Naive thymus-derived CD8-positive, alpha-beta T cell (primary cell): ENCODE measurements at regions not wholly inside any gene's neighbourhood (a gene's known extent, or its start where the extent isn't known, plus 50 kb on each side); places are given as distances from the start of the nearest gene placed in this dataset.
"Not testable (repeated sequence)": the region's sequence is repeated elsewhere in the genome, so short reads cannot be mapped to it uniquely, and the experiment has no call there.

ENCODE experiments used
- ATAC-seq, 2 donors: fragments of 150-1000 bp; cut with Tn5 transposase in 1 of 2; sonication (Bioruptor Pico), chemical (Tn5 transposase) in 1 of 2; 1 replicate in 1 of 2; 2 replicates in 1 of 2; pipeline ENCODE4 v1.10.0; 2021; ENCODE audit warnings: mild to moderate bottlenecking in 2 of 2, moderate library complexity in 2 of 2
- POLR2A ChIA-PET: fragments of 350-600 bp; sonication (Branson Sonifier 250); formaldehyde crosslinking; loops from one replicate; lab custom pipeline; 2021; ENCODE audit warnings: antibody characterized with exemption; lab: Charles Lee
- DNase-seq, 10 donors: peaks; one replicate each; pipeline versions ENCODE4 v3.0.0 to v3.0.0-alpha.2; 2020 to 2022
- H3K27ac Mint-ChIP-seq, 10 donors: one replicate each; pipeline ENCODE4 v1.8.0; 2020 to 2022; ENCODE audit warnings: mild to moderate bottlenecking in 10 of 10, mixed read lengths in 10 of 10, moderate library complexity in 4 of 10, inconsistent platforms in 1 of 10
- H3K27me3 Mint-ChIP-seq, 5 donors: one replicate each; pipeline ENCODE4 v1.8.0; 2021 to 2022; ENCODE audit warnings: mixed read lengths in 5 of 5
- H3K36me3 Mint-ChIP-seq, 3 donors: one replicate each; pipeline ENCODE4 v1.8.0; 2020 to 2022; ENCODE audit warnings: mixed read lengths in 3 of 3, mild to moderate bottlenecking in 2 of 3, inconsistent platforms in 1 of 3
- H3K4me1 Mint-ChIP-seq, 4 donors: one replicate each; pipeline ENCODE4 v1.8.0; 2021 to 2022; ENCODE audit warnings: mixed read lengths in 4 of 4
- H3K4me3 Mint-ChIP-seq, 10 donors: one replicate each; pipeline ENCODE4 v1.8.0; 2020 to 2022; ENCODE audit warnings: mild to moderate bottlenecking in 10 of 10, mixed read lengths in 10 of 10, moderate library complexity in 6 of 10, inconsistent platforms in 1 of 10
- H3K9me3 Mint-ChIP-seq, 9 donors: one replicate each; pipeline ENCODE4 v1.8.0; 2020 to 2022; ENCODE audit warnings: mixed read lengths in 9 of 9, mild to moderate bottlenecking in 3 of 9, inconsistent platforms in 1 of 9, moderate library complexity in 1 of 9

- H3K4me1 Mint-ChIP-seq = peaks cover 0 to 7% (median 1%) of the 10 kb centered on the region in 4 donors
- no peaks in the 10 kb centered on the region for H3K9me3 Mint-ChIP-seq
- H3K27ac Mint-ChIP-seq = no peak overlapping the region
- H3K36me3 Mint-ChIP-seq = no peaks in the 10 kb centered on the region
- POLR2A ChIA-PET = no interaction called here
- no peaks in the 10 kb centered on the region for H3K27me3 Mint-ChIP-seq
- ATAC-seq (no peak), DNase-seq (no peak)
- no peak overlapping the region for H3K4me3 Mint-ChIP-seq
Measured at GRCh38 chr7:17094963-17095574, 203.4 kb upstream of the AHR start.

GRCh38 chr7:17095931-17096330 is 202.5 kb upstream of the AHR start:
- no peak overlapping the region for H3K4me3 Mint-ChIP-seq
- ATAC-seq (no peak), DNase-seq (no peak)
- no peaks in the 10 kb centered on the region for H3K27me3 Mint-ChIP-seq
- no peak overlapping the region for H3K27ac Mint-ChIP-seq
- no peaks in the 10 kb centered on the region for H3K36me3 Mint-ChIP-seq
- H3K4me1 Mint-ChIP-seq = peaks cover 0 to 7% (median 1%) of the 10 kb centered on the region in 4 donors
- no peaks in the 10 kb centered on the region for H3K9me3 Mint-ChIP-seq
- POLR2A ChIA-PET = no interaction called here

GRCh38 chr7:17097668-17098297 is 200.7 kb upstream of the AHR start:
- DNase-seq = no peak
- Mint-ChIP-seq H3K9me3 (no peaks in the 10 kb centered on the region), H3K4me1 (peaks cover 0 to 7% (median 1%) of the 10 kb centered on the region in 4 donors), H3K27ac (peak overlapping the region in 1 of 10 donors; percentile 16), H3K36me3 (no peaks in the 10 kb centered on the region), H3K4me3 (no peak overlapping the region), H3K27me3 (no peaks in the 10 kb centered on the region)
- no peak for ATAC-seq
- POLR2A ChIA-PET = no interaction called here

- Mint-ChIP-seq H3K4me3 (no peak overlapping the region), H3K27ac (no peak overlapping the region)
- POLR2A ChIA-PET = no interaction called here
Measured at GRCh38 chr7:17098515-17098914, 199.9 kb upstream of the AHR start.

GRCh38 chr7:17099083-17099973 is 199.1 kb upstream of the AHR start:
- peaks cover 0 to 7% (median 1%) of the 10 kb centered on the region in 4 donors for H3K4me1 Mint-ChIP-seq
- DNase-seq = no peak
- no peak overlapping the region for H3K27ac Mint-ChIP-seq
- H3K4me3 Mint-ChIP-seq = no peak overlapping the region
- POLR2A ChIA-PET = no interaction called here
- no peaks in the 10 kb centered on the region for H3K36me3 Mint-ChIP-seq
- no peak for ATAC-seq
- no peaks in the 10 kb centered on the region for H3K9me3 Mint-ChIP-seq
- H3K27me3 Mint-ChIP-seq = no peaks in the 10 kb centered on the region

More at GRCh38 chr7:17098515-17098914, 199.9 kb upstream of the AHR start:
- no peak for DNase-seq
- no peak for ATAC-seq
- no peaks in the 10 kb centered on the region for H3K36me3 Mint-ChIP-seq
- H3K4me1 Mint-ChIP-seq = peaks cover 0 to 7% (median 1%) of the 10 kb centered on the region in 4 donors
- H3K27me3 Mint-ChIP-seq = no peaks in the 10 kb centered on the region
- H3K9me3 Mint-ChIP-seq = no peaks in the 10 kb centered on the region

- H3K4me1 Mint-ChIP-seq, POLR2A ChIA-PET, H3K27me3 Mint-ChIP-seq, H3K9me3 Mint-ChIP-seq, DNase-seq, ATAC-seq, H3K4me3 Mint-ChIP-seq, H3K36me3 Mint-ChIP-seq, H3K27ac Mint-ChIP-seq: not testable (repeated sequence)
Measured at GRCh38 chr7:17099974-17100509, 198.4 kb upstream of the AHR start.

- POLR2A ChIA-PET = no interaction called here
- Mint-ChIP-seq H3K4me1 (peaks cover 0 to 7% (median under 1%) of the 10 kb centered on the region in 4 donors), H3K4me3 (no peak overlapping the region), H3K27ac (no peak overlapping the region), H3K36me3 (no peaks in the 10 kb centered on the region), H3K9me3 (no peaks in the 10 kb centered on the region), H3K27me3 (no peaks in the 10 kb centered on the region)
- DNase-seq (no peak), ATAC-seq (no peak)
Measured at GRCh38 chr7:17101207-17101696, 197.2 kb upstream of the AHR start.

GRCh38 chr7:17103170-17103569 is 195.3 kb upstream of the AHR start:
- H3K4me3 Mint-ChIP-seq = no peak overlapping the region
- H3K9me3 Mint-ChIP-seq = peaks cover 0 to 5% (median 0%) of the 10 kb centered on the region in 9 donors
- H3K27ac Mint-ChIP-seq = no peak overlapping the region
- H3K36me3 Mint-ChIP-seq = no peaks in the 10 kb centered on the region
- no peaks in the 10 kb centered on the region for H3K4me1 Mint-ChIP-seq
- POLR2A ChIA-PET = no interaction called here
- DNase-seq = no peak
- H3K27me3 Mint-ChIP-seq = no peaks in the 10 kb centered on the region
- no peak for ATAC-seq

- Mint-ChIP-seq H3K9me3 (peaks cover 0 to 5% (median 0%) of the 10 kb centered on the region in 9 donors), H3K4me1 (no peaks in the 10 kb centered on the region), H3K4me3 (no peak overlapping the region), H3K36me3 (no peaks in the 10 kb centered on the region), H3K27ac (no peak overlapping the region), H3K27me3 (no peaks in the 10 kb centered on the region)
- ATAC-seq (no peak), DNase-seq (no peak)
- POLR2A ChIA-PET = interaction anchor here (0.6 kb wide), 1 partner anchor 194 kb away, joined by 4 read pairs; no protein-coding TSS in a partner anchor
Measured at GRCh38 chr7:17103984-17104383, 194.5 kb upstream of the AHR start.

GRCh38 chr7:17104419-17104818 is 194.0 kb upstream of the AHR start:
- Mint-ChIP-seq H3K27ac (no peak overlapping the region), H3K4me3 (no peak overlapping the region), H3K36me3 (no peaks in the 10 kb centered on the region), H3K9me3 (peaks cover 0 to 5% (median 0%) of the 10 kb centered on the region in 9 donors), H3K27me3 (no peaks in the 10 kb centered on the region), H3K4me1 (no peaks in the 10 kb centered on the region)
- ATAC-seq (no peak), DNase-seq (no peak)
- POLR2A ChIA-PET = interaction anchor here (0.6 kb wide), 1 partner anchor 194 kb away, joined by 4 read pairs; no protein-coding TSS in a partner anchor

GRCh38 chr7:17105701-17106100 is 192.8 kb upstream of the AHR start:
- ATAC-seq (no peak), DNase-seq (no peak)
- Mint-ChIP-seq H3K36me3 (no peaks in the 10 kb centered on the region), H3K4me1 (no peaks in the 10 kb centered on the region), H3K9me3 (peaks cover 0 to 5% (median 0%) of the 10 kb centered on the region in 9 donors), H3K4me3 (no peak overlapping the region), H3K27ac (no peak overlapping the region), H3K27me3 (no peaks in the 10 kb centered on the region)
- POLR2A ChIA-PET = no interaction called here

- POLR2A ChIA-PET = no interaction called here
- ATAC-seq (no peak), DNase-seq (no peak)
- H3K4me1 Mint-ChIP-seq = no peaks in the 10 kb centered on the region
- H3K4me3 Mint-ChIP-seq = no peak overlapping the region
- no peaks in the 10 kb centered on the region for H3K36me3 Mint-ChIP-seq
- H3K9me3 Mint-ChIP-seq = peaks cover 0 to 5% (median 0%) of the 10 kb centered on the region in 9 donors
- no peaks in the 10 kb centered on the region for H3K27me3 Mint-ChIP-seq
- no peak overlapping the region for H3K27ac Mint-ChIP-seq
Measured at GRCh38 chr7:17108049-17108584, 190.3 kb upstream of the AHR start.
